ENCODE measurements at regions not wholly inside any gene's neighbourhood (a gene's known extent, or its start where the extent isn't known, plus 50 kb on each side); places are given as distances from the start of the nearest gene placed in this dataset.

DNA sequence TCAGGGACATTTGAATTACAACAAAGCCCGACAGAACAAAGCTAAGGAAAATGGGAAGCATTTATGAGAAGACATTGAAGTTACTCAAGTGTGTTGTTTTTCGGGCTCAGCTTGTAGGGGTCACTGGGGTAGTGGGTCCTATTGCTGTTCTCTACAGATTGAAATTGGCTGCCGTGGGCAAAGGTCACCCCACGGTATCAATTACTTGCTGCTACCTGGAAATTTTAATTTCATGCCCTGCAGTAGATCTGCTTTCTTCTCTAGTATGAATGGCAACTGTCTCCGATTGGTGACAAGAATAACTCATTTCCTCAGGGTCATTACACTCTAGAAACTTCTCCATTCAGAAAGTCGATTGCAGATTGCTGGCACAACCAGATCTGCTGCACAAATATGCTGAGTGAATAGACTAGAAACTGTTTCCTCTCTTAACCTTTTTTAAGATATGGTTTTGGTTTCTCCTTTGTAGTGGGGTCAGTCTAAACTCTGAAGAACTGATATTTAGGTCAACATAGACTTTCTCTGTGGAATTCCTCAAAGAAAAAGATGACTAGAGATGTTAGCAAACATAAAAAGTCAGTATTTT is 454.1 kb downstream of the ARHGEF28 start:
- Histone ChIP-seq H3K4me1 (ENCODE audit: control insufficient read depth, insufficient read depth, low read length, poor library complexity, severe bottlenecking) (peaks cover 4% of the 10 kb centered on the region), H3K27ac (ENCODE audit: low read depth, low read length, severe bottlenecking) (no peak overlapping the region)
- WGBS, 2 experiments (ENCODE audit: insufficient coverage in 2 of 2) = 71 to 88% methylated on average over 3 to 4 of the region's 6 CpGs

DNA sequence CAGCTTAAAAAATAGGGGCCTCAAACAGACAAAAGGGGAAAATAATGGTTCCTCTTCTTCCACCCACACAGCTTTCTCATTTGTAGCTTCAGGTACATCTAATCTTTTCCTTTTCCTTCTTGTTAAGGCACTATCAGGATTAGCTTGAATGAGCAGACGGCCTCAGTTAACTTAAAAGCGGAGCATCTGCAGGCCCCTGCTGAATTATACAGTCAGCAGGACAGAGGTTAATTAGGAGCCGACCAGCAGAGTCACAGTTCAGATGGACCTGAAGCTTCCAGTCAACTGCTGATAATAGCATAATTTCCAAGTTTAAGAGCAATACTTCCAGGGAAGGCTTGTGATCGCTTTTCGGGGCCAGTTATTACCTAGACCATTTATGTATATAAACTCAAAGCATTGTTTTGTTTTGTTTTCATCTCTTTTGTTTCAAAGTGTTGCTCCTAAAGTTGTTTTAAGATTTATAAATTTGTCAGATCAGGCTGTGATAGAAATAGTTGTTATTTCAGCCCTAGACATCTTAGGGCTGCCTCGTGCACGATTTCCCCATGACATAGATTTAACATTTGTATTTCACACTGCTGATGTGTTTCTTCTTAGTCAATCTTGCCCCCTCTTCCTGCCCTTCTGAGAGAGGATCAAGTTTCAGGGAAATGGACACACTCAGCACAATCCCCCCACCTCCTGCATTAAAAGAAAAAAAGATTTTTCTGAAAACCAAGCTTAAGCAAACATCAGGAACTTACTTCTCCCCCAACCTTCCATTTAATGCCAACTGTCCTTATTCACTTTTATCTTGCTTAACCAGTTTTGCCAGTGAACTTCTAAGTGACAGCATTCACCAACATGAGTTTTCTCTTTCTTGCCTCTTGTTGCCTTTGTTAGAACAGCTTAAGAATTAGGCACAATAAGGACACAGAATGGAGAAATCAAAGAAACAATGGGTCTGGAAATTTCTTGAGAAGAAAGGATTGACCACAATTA is 449.8 kb downstream of the ARHGEF28 start:
- 55 to 76% methylated on average over 4 to 7 of the region's 7 CpGs for WGBS, 2 experiments (ENCODE audit: insufficient coverage in 2 of 2)

More for the DNA sequence above, 454.1 kb downstream of the ARHGEF28 start:
- Histone ChIP-seq H3K4me3 (ENCODE audit: extremely low read depth, insufficient read depth, low read length, poor library complexity, severe bottlenecking) (no peak overlapping the region), H3K9me3 (ENCODE audit: control insufficient read depth, low read length) (no peaks in the 10 kb centered on the region), H3K36me3 (ENCODE audit: control insufficient read depth, insufficient read depth, low read length) (no peaks in the 10 kb centered on the region)

DNA sequence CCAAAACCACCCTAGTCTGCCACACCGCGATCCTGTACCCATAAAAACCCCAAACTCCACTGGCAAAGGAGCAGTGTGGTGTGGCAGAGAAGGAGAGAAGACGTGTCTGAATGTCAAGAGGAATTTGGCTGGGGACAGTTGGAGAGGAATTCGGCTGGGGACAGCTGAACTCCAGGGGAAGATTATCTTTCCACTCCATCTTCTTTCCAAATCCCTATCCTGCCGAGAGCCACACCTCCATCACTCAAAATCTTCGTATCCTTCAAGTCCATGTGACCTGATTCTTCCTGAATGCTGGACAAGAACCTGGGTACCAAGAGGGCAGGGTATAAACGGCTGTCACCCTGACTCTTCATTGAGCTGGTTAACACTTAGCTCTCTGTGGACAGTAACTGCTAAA is 448.1 kb downstream of the ARHGEF28 start:
- Histone ChIP-seq H3K4me1 (ENCODE audit: control insufficient read depth, insufficient read depth, low read length, poor library complexity, severe bottlenecking) (peaks cover 12% of the 10 kb centered on the region), H3K4me3 (ENCODE audit: extremely low read depth, insufficient read depth, low read length, poor library complexity, severe bottlenecking) (no peak overlapping the region), H3K9me3 (ENCODE audit: control insufficient read depth, low read length) (no peaks in the 10 kb centered on the region), H3K36me3 (ENCODE audit: control insufficient read depth, insufficient read depth, low read length) (no peaks in the 10 kb centered on the region), H3K27ac (ENCODE audit: low read depth, low read length, severe bottlenecking) (no peak overlapping the region)
- 80 to 88% methylated on average over 4 of the region's 7 CpGs for WGBS, 2 experiments (ENCODE audit: insufficient coverage in 2 of 2)

More for the DNA sequence above, 449.8 kb downstream of the ARHGEF28 start:
- H3K4me1 ChIP-seq (ENCODE audit: control insufficient read depth, insufficient read depth, low read length, poor library complexity, severe bottlenecking) = peaks cover 12% of the 10 kb centered on the region
- no peak overlapping the region for H3K4me3 ChIP-seq (ENCODE audit: extremely low read depth, insufficient read depth, low read length, poor library complexity, severe bottlenecking)
- H3K36me3 ChIP-seq (ENCODE audit: control insufficient read depth, insufficient read depth, low read length) = no peaks in the 10 kb centered on the region
- no peak overlapping the region for H3K27ac ChIP-seq (ENCODE audit: low read depth, low read length, severe bottlenecking)
- no peaks in the 10 kb centered on the region for H3K9me3 ChIP-seq (ENCODE audit: control insufficient read depth, low read length)

DNA sequence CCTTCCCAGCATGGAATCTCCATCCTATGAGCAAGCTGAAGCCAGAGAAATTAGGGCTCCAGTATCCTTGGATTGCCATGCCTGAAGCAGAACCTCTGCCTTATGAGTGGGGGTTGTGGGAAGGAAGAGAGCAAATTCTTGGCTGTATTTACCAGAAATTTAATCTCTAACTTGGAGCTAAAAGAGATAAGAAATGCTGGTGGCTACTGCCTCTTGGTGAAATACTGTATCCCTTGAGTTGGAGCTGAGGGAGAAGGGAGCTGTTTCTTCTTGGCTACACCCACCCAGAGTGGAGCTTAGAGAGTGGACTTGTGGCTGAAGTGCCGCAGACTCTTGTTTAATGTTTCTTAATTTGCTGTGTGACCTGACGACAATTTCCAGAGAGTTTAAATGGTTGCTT is 447.3 kb downstream of the ARHGEF28 start:
- WGBS, 2 experiments (ENCODE audit: insufficient coverage in 2 of 2) = 100% methylated on average over 1 to 2 of the region's 2 CpGs
- H3K36me3 ChIP-seq (ENCODE audit: control insufficient read depth, insufficient read depth, low read length) = no peaks in the 10 kb centered on the region
- peaks cover 12% of the 10 kb centered on the region for H3K4me1 ChIP-seq (ENCODE audit: control insufficient read depth, insufficient read depth, low read length, poor library complexity, severe bottlenecking)
- no peaks in the 10 kb centered on the region for H3K9me3 ChIP-seq (ENCODE audit: control insufficient read depth, low read length)
- no peak overlapping the region for H3K4me3 ChIP-seq (ENCODE audit: extremely low read depth, insufficient read depth, low read length, poor library complexity, severe bottlenecking)
- H3K27ac ChIP-seq (ENCODE audit: low read depth, low read length, severe bottlenecking) = no peak overlapping the region

DNA sequence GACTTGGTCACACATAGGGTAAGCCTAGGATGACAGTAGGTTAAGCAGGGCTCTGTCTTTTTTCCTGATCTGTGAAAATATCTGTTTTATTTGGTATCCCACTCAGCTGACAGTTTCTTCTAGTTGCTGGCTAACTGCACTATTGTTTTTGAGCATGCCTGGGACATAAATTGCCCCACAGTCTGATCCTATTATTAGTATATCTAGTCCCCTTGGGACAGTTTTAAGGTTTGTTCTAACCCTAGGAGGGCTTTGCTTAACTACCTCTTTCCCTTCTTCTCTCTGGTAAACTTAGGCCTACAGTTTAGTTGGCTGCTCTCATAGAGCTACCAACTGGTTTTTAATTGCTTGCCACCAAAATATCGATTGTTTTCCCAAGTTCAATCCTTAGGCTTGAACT is 446.6 kb downstream of the ARHGEF28 start:
- WGBS, 2 experiments (ENCODE audit: insufficient coverage in 2 of 2) = no CpG with 5 or more reads among the region's 1 CpG
- Histone ChIP-seq H3K9me3 (ENCODE audit: control insufficient read depth, low read length) (no peaks in the 10 kb centered on the region), H3K36me3 (ENCODE audit: control insufficient read depth, insufficient read depth, low read length) (no peaks in the 10 kb centered on the region), H3K4me3 (ENCODE audit: extremely low read depth, insufficient read depth, low read length, poor library complexity, severe bottlenecking) (no peak overlapping the region), H3K27ac (ENCODE audit: low read depth, low read length, severe bottlenecking) (no peak overlapping the region), H3K4me1 (ENCODE audit: control insufficient read depth, insufficient read depth, low read length, poor library complexity, severe bottlenecking) (peaks cover 12% of the 10 kb centered on the region)

DNA sequence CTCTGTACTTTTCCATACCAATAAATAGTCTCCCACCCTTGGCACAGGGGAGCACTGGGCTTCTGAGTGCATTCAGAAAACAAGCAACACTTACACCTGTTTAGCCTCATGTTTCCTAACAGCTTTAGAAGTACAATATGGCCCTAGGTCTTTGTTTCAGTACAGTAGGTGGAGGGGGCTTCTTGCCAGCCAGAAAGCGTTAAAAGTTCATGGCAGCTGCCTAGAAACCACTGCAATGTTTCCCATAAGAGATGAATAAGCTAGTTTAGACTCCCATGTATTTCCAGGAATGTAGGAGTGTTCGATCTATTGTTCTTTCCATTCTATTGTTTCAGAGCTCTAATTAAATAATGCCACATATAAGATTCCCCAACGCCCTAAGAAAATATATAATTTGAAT is 444.8 kb downstream of the ARHGEF28 start:
- Histone ChIP-seq H3K27ac (ENCODE audit: low read depth, low read length, severe bottlenecking) (no peak overlapping the region), H3K9me3 (ENCODE audit: control insufficient read depth, low read length) (no peaks in the 10 kb centered on the region), H3K4me3 (ENCODE audit: extremely low read depth, insufficient read depth, low read length, poor library complexity, severe bottlenecking) (no peak overlapping the region), H3K4me1 (ENCODE audit: control insufficient read depth, insufficient read depth, low read length, poor library complexity, severe bottlenecking) (peaks cover 12% of the 10 kb centered on the region), H3K36me3 (ENCODE audit: control insufficient read depth, insufficient read depth, low read length) (no peaks in the 10 kb centered on the region)
- 83% methylated on average over 1 of the region's 3 CpGs; no CpG with 5 or more reads in 1 of the 2 experiments for WGBS, 2 experiments (ENCODE audit: insufficient coverage in 2 of 2)

DNA sequence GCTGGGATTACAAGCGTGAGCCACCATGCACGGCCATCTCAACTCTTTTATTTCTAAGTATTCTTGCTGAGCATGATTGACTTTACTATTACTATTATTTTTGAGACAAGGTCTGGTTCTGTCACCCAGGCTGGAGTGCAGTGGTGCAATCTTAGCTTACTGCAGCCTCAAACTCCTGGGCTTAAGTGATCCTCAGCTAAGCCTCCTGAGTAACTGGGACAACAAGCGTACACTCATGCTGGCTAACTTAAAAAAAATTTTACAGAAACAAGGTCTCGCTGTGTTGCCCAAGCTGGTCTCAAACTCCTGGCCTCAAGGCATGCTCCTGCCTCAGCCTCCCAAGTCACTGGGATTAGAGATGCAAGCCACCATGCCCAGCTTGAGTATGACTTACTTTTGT is 443.7 kb downstream of the ARHGEF28 start:
- WGBS, 2 experiments (ENCODE audit: insufficient coverage in 2 of 2) = 74 to 100% methylated on average over 2 to 3 of the region's 4 CpGs
- Histone ChIP-seq H3K4me3 (ENCODE audit: extremely low read depth, insufficient read depth, low read length, poor library complexity, severe bottlenecking) (no peak overlapping the region), H3K36me3 (ENCODE audit: control insufficient read depth, insufficient read depth, low read length) (no peaks in the 10 kb centered on the region), H3K9me3 (ENCODE audit: control insufficient read depth, low read length) (no peaks in the 10 kb centered on the region), H3K27ac (ENCODE audit: low read depth, low read length, severe bottlenecking) (no peak overlapping the region), H3K4me1 (ENCODE audit: control insufficient read depth, insufficient read depth, low read length, poor library complexity, severe bottlenecking) (peaks cover 8% of the 10 kb centered on the region)

DNA sequence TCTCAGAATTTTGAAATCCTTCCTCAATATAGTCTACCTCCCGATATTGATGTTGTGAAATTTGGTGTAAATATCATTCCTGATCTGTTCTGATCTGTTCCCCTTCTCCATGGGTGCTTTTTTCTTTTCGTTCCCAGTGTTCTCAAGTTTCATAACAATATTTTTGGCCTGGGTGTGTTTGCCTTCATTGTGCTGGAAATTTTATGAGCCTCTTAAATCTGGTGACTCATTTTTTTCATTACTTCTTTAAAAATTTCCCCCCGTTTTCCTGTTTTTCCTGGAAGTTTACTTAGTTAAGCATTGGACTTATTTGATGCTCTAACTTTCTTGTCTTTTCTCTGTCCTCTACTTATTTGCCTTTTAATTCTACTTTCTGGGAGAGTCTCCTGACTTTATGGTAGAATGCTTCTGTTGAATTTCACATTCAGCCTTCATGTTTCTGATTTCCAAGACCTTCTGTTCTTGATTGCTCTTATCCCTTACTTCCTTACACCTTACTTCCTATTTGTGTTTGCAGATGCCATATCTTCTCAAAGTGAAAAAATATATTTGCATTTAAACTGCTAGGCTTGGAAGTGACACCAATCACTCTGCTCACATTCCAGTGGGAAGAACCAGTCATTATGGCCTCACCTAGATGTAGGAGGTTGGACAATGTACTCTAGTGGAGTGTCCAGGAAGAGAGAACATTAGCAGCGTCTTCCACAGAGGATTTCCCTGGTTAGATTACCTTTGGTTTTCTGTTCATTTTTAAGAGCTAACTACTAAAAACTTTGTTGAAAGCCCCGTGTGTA is 441.9 kb downstream of the ARHGEF28 start:
- Histone ChIP-seq H3K27ac (ENCODE audit: low read depth, low read length, severe bottlenecking) (no peak overlapping the region), H3K36me3 (ENCODE audit: control insufficient read depth, insufficient read depth, low read length) (no peaks in the 10 kb centered on the region), H3K4me3 (ENCODE audit: extremely low read depth, insufficient read depth, low read length, poor library complexity, severe bottlenecking) (no peak overlapping the region), H3K9me3 (ENCODE audit: control insufficient read depth, low read length) (no peaks in the 10 kb centered on the region), H3K4me1 (ENCODE audit: control insufficient read depth, insufficient read depth, low read length, poor library complexity, severe bottlenecking) (peaks cover 3% of the 10 kb centered on the region)
- WGBS, 2 experiments (ENCODE audit: insufficient coverage in 2 of 2) = 92 to 100% methylated on average over 1 to 2 of the region's 5 CpGs

DNA sequence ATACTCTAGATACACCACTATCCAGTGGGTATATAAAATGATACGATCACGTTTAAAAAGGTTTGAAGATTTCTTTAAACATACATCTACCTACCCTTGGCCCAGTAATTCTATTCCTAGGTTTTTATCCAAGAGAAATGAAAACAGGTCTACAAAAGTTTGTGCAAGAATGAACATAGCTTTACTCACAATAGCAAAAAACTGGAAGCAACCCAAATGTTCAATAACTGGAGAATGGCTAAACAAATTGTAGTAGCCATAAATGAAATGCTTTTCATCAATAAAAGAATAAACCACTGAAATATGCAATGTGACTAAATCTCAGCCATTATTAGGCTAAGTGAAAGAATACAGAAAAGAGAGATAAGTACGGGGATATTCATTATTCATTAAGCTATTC is 438.9 kb downstream of the ARHGEF28 start:
- WGBS, 2 experiments (ENCODE audit: insufficient coverage in 2 of 2) = 91% methylated on average over 2 of the region's 3 CpGs; no CpG with 5 or more reads in 1 of the 2 experiments
- H3K4me1 ChIP-seq (ENCODE audit: control insufficient read depth, insufficient read depth, low read length, poor library complexity, severe bottlenecking) = no peaks in the 10 kb centered on the region
- H3K27ac ChIP-seq (ENCODE audit: low read depth, low read length, severe bottlenecking) = no peak overlapping the region
- H3K4me3 ChIP-seq (ENCODE audit: extremely low read depth, insufficient read depth, low read length, poor library complexity, severe bottlenecking) = no peak overlapping the region
- H3K36me3 ChIP-seq (ENCODE audit: control insufficient read depth, insufficient read depth, low read length) = no peaks in the 10 kb centered on the region
- H3K9me3 ChIP-seq (ENCODE audit: control insufficient read depth, low read length) = no peaks in the 10 kb centered on the region

DNA sequence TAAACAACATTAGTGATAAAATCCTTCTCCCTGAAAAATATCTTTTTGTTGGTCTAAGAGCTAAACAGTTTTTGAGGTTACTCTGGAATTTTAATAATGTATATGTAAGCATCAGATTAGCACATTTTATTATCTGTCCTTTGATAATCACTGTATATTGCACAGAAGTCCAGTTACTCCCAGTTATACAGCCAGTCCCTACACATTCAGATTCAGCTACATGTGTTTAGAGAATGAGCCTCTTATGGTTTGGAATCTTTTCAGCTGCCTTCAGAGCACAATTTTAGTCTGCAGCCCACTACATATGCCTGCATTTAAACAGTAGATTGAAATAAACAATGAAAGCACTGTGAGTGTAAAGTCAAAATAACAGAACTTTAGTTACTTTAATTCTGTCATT is 438.2 kb downstream of the ARHGEF28 start:
- Histone ChIP-seq H3K36me3 (ENCODE audit: control insufficient read depth, insufficient read depth, low read length) (no peaks in the 10 kb centered on the region), H3K4me1 (ENCODE audit: control insufficient read depth, insufficient read depth, low read length, poor library complexity, severe bottlenecking) (no peaks in the 10 kb centered on the region), H3K4me3 (ENCODE audit: extremely low read depth, insufficient read depth, low read length, poor library complexity, severe bottlenecking) (no peak overlapping the region), H3K27ac (ENCODE audit: low read depth, low read length, severe bottlenecking) (no peak overlapping the region), H3K9me3 (ENCODE audit: control insufficient read depth, low read length) (no peaks in the 10 kb centered on the region)

All from mesodermal cell (in vitro differentiated cells).